ENCODE measurements at regions not wholly inside any gene's neighbourhood (a gene's known extent, or its start where the extent isn't known, plus 50 kb on each side); places are given as distances from the start of the nearest gene placed in this dataset.

DNA sequence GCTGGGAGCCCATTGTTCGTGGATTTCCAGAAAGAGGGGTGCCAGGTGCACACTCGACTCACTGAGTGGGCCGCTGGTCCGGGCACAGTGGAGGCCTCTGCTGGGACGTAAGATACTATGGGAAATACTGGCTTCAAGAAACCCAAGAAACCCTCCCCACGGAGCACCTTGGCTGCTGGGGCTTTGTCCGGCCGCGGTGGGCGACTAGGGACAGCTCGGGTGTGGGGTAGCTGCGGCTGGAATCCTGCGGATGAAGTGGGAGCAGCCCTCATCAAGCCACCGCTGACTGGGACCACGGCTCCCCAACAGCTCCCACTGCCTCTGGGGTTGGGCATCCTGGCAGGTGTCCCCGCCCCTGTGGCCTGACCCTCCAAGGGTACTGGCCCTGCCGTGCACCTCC is 69.5 kb upstream of the GATA5 start:
- no peak for DNase-seq (ENCODE audit: low read depth in 2 of 2)

DNA sequence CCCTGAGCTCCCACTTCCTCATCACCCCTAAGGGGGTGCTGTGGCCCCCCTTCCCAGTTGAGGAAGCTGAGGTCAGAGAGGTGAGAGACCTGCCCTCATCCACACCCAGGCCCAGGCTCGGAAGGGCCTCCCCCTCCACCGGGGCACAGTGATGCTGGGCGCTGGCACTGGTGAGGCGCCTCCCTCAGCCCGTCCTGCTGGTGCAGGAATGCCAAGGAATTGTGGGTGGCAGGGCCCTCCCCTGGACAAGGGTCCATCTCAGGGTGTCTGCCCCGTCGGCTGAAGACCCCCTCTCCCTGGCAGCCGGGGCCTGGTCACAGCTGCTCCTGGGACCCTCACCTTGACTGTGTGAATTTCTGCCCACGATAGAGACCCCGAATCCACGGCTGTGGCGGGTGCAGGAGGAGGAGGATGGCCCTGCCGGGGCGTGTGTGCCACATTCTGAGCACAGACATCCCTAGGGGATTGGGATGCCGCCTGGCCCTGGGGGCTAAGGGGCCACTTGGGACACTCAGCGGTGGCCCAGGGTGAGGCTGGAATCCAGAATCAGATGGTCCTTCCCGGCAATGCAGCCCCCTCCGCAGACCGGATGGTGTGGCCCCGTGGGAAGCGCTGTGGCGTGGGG is 70.2 kb upstream of the GATA5 start:
- DNase-seq (ENCODE audit: low read depth in 2 of 2) = no peak

DNA sequence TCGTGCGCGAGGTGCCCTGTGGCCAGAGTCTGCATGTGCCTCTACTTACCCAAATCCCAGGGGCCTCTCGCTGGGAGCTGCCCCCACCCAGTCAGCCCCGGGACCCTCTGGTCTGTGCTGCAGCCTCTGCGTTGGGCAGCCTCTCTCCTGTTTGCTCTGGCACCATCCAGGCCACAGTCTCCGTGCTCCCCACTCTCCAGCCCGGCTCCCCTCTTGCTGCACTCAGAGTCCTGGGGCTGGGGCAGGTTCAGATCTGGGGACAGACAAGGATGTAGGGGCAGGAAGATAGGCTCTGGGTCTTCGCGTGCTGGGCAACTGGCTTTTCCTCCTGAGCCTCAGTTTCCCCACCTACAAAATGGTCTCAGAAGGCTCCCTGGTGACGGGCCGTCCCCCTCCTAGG is 70.8 kb upstream of the GATA5 start:
- DNase-seq (ENCODE audit: low read depth in 2 of 2) = no peak

DNA sequence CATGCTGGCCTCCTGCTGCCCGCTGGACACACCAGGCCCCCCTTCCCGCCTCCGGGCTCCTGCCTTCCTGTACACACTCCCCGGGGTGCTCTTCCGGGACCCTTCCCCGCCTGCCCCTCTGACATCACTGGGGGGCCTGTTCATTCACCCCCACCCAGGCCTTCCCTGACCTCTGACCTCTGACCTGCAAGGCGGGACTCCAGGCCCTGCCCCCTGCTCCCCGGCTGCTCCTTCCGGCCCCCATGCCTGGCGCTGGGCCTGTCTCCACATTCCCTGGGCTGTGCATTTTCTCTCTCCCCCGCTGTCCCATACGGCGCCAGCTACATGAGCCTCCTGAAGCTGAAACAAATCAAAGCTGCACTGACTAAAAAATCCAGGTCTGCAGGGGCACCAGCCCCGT is 71.6 kb upstream of the GATA5 start:
- no peak for DNase-seq (ENCODE audit: low read depth in 2 of 2)

- DNase-seq (ENCODE audit: low read depth in 2 of 2) = no peak
Measured at GRCh38 chr20:62548471-62548870, 72.7 kb upstream of the GATA5 start.

DNA sequence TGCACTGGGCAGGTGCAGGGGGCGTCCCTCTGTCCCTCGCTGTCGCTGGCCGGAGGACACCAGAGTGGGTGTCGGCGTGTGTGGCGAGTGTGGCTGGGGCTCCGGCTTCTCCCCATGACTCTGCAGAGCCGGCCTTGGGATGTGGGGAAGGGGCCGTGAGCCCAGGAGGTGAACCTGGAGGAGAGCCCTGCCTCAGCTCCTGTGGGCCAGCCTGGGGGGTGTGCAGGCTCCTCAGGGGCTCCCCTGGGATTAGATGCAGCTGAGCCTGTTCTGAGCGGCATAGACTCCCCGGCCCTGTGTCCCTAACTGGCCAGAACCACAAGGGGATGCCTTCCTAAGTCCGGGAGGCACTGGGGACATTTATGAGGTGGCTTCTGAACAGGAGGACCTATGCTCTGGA is 73.2 kb upstream of the GATA5 start:
- no peak for DNase-seq (ENCODE audit: low read depth in 2 of 2)

DNA sequence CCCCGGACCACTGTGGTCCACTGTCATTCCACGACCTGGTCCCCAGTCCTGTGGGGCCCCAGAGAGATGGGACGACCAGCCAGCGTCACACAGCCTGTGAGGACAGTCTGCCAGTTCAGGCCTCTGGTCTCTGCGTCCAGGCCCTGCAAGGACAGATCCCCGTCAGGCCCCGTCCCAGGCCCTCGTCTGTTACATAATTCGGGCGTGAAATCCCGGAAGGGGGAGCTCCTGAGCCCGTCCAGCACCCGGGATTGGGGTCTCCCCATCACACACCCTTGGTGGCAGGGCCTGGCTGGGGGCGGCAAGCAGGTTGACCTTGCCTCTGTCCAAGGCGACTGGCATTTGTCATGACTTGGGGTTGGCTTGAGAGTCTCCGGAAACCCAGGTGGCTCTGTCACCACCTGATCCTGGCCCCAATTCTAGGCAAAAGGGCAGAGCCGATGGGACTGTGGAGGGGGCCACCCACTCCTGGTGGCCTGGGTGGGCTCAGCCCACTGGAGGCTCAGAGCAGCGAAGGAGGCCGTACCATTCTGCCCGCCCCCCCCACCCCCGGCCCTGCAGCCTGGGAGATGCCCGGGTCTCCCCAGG is 73.8 kb upstream of the GATA5 start:
- no peak for DNase-seq (ENCODE audit: low read depth in 2 of 2)

DNA sequence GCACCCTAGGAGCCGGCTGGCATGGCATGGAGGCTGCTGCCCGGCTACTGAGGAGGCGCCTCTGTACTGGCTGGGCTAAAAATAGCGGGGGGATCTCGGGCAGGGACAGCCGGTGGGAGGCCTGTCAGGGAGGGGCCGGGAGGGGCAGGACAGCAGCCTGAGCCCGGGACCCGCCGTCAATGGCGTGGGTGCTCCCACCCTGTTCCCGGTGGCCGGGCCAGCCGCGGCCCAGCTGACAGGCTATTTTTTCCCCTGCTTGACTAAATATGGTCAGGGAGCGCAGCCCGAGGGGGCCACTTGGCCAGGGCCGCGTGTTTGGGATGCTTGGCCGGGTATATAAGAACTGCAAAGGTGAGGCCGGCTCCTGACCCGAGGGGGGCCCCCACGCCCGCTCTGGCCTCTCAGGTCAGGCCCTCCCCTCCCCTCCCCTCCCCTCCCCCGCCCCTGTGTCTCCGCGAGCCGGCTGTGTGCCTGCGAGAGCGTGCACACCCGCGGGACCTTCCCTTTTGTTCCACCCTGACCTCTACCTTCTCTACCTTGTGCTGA is 74.4 kb upstream of the GATA5 start:
- DNase-seq (ENCODE audit: low read depth in 2 of 2) = no peak

DNA sequence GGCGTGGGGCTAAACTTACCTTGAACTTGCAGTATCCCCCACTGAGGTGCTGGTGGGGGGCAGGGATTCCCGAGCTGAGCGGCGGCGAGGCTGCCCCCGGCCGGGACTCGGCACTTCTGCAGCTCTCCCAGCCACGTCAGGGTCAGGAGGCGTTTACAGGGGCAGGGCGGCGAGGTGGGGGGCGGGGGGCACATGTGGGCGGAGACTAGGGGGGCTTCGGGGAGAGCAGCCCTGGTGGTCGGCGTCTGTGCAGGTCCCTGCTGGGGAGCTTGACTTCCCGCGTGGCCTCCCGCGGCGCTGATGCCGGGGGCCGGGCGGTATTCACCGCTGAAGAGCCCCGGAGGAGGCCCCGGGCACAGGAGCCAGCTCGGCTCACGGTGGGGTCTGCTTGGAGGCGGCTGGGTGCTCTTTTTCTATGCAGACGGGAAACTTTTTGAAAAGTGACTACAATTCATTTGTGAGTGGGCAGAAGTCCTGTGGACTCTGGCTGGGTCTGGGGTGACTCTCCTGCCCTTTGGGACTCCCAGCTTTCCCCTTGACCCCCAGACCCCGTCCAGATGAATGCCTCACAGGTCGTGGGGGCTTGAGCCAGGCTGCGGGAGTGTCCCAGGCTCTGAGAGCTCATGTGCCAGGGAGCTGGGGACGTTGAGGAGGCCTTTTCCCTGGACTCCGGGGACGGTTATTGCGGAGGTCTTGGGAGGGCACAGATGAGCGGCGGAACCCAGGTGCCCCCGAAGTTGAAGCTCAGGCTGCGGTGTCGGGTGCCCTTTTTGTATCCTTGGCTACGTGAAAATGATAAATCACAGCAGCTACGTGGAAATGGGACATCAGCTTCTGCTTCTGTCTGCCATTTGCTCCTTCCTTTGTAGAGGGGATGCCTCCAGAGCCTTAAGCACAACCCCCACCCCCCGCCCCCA is 75.9 kb upstream of the GATA5 start:
- DNase-seq (ENCODE audit: low read depth in 2 of 2) = no peak

DNA sequence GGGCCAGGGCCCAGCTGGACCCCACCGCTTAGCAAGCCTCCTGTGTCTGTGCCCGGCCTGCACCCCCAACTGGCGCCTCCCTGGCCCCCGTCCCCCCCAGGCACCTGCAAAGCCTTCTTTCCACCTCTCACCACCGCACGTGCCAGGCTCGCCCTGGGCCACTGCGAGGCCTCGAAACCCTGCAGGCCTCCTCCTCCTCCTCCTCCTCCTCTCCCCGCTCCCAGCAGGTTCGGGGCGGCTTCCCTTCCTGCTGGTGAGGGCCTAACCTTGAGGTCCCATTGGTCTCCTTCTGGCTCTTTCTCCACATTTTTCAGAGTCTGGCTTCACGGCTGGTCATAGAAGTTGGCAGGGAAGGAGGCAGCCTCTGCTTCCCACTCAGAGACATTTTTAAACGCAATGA is 76.8 kb upstream of the GATA5 start:
- no peak for DNase-seq (ENCODE audit: low read depth in 2 of 2)

- no peak for DNase-seq (ENCODE audit: low read depth in 2 of 2)
Measured at GRCh38 chr20:62553136-62553837, 77.5 kb upstream of the GATA5 start.

GRCh38 chr20:62553838-62554161 is 78.0 kb upstream of the GATA5 start:
- DNase-seq (ENCODE audit: low read depth in 2 of 2) = no peak

GRCh38 chr20:62554214-62554897 is 78.6 kb upstream of the GATA5 start:
- no peak for DNase-seq (ENCODE audit: low read depth in 2 of 2)

- no peak for DNase-seq (ENCODE audit: low read depth in 2 of 2)
Measured at GRCh38 chr20:62554898-62555641, 79.3 kb upstream of the GATA5 start.

- DNase-seq (ENCODE audit: low read depth in 2 of 2) = no peak
Measured at GRCh38 chr20:62555642-62556420, 80.0 kb upstream of the GATA5 start.

DNA sequence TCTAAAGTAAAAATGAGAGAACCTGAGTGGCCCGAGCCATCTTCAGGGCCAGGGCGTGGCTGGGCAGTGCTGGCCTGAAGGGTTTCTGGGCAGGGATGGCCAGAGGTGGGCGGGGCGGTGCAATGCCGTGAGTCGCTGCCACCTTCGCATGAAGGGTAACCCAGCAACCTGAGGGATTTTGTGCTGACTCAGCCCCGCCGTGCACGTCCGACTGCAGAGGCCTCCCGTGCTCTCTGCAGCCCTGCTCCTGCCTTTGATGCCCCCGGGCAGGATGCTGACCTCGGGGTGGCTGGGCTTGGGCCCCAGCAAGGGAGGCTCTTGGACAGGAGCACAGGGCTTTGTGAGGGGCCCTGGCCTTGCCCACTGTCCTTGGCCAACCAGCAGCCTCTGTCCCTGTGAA is 81.7 kb upstream of the GATA5 start:
- DNase-seq (ENCODE audit: low read depth in 2 of 2) = no peak

DNA sequence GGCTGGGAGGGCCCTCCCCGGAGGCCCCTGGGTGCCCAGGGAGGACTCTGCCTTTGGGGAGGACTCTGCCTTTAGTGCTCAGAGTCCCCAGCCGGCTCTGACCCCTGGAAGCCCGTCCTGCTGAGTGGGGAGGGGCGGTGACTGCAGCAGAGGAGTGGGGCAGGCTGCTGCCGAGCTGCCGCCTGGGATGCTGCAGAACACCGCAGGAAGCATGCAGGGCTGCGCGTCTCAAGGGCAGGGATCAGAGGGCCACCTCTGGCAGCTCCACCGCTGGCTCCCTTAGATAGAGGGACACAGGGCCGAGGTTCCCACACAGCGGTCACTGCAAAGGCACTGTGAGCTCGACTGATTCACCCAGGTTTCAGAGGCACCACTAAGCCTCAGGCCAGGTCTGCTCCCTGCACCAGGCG is 82.2 kb upstream of the GATA5 start:
- no peak for DNase-seq (ENCODE audit: low read depth in 2 of 2)

GRCh38 chr20:62558779-62559178 is 83.0 kb upstream of the GATA5 start:
- no peak for DNase-seq (ENCODE audit: low read depth in 2 of 2)

DNA sequence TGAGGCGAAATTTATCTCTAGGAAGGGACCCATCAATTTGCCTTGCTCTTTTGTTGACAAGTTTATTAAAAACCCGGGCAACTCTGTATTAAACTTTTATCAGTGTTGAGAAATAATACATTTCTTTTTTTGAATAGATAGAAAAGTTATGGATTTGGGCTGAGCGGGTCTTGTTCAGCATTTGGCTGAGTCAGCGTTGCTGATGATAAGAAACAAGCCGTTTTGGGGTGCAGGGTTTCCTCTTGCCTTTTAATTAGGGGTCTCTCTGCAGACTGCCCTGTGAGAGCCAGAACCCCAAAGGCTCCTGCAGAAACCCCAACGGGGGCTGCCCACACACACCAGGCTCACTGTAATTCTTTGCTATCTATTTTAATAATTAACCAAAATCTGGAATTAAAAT is 82.1 kb upstream of the SLCO4A1 start:
- no peak for DNase-seq (ENCODE audit: low read depth in 2 of 2)

GRCh38 chr20:62561182-62561581 is 81.1 kb upstream of the SLCO4A1 start:
- no peak for DNase-seq (ENCODE audit: low read depth in 2 of 2)
